LNCAP (cell line): ENCODE measurements at regions not wholly inside any gene's neighbourhood (a gene's known extent, or its start where the extent isn't known, plus 50 kb on each side); places are given as distances from the start of the nearest gene placed in this dataset.

Experiments
- TF ChIP-seq, protein P1 (sequence below): fragments of 450-650 bp; IDR thresholded peaks from 2 replicates; pipeline ENCODE4 v1.5.1; 2017; ENCODE audit warnings: mild to moderate bottlenecking

DNA sequence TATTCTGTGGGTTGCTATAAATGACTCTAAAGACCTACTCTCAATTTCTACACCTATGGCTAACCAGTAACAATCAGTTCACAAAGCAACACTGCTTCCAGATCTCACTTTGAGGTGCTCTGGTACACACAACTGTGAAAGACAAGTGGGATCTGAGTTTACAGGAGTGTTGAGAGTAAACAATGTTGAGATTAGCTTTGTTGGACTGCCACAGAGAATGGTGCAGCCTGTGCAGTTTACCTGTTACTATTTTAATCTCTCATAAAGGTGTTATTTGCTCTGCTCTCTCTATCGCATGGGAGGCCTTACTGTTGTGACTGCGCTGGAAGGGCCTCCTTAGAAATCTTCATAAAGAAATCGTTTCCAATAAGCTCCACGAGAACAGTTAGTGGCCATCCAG lies 112.0 kb downstream of the SOX2 start:
- TF ChIP-seq, protein P1, sequence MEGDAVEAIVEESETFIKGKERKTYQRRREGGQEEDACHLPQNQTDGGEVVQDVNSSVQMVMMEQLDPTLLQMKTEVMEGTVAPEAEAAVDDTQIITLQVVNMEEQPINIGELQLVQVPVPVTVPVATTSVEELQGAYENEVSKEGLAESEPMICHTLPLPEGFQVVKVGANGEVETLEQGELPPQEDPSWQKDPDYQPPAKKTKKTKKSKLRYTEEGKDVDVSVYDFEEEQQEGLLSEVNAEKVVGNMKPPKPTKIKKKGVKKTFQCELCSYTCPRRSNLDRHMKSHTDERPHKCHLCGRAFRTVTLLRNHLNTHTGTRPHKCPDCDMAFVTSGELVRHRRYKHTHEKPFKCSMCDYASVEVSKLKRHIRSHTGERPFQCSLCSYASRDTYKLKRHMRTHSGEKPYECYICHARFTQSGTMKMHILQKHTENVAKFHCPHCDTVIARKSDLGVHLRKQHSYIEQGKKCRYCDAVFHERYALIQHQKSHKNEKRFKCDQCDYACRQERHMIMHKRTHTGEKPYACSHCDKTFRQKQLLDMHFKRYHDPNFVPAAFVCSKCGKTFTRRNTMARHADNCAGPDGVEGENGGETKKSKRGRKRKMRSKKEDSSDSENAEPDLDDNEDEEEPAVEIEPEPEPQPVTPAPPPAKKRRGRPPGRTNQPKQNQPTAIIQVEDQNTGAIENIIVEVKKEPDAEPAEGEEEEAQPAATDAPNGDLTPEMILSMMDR = no peak

DNA sequence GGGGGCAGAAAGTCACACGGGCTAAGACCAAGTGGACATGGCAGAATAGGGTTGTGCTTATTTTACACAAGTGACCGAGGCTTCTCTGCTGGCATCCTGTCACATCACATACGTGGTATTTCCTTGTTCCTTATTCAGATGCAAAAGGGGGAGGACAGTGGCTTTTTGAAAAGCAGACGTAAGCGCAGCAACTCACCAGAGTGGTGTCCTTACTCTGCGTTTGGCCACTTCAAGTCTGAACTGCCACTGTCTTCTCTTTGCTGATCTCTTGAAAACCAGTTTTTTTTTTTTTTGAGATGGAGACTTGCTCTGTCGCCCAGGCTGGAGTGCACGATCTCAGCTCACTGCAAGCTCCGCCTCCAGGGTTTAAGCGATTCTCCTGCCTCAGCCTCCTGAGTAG lies 113.2 kb downstream of the SOX2 start:
- TF ChIP-seq, protein P1 = no peak

- TF ChIP-seq, protein P1 = no peak
Measured at GRCh38 chr3:181839039-181839915, 127.6 kb downstream of the SOX2 start.

DNA sequence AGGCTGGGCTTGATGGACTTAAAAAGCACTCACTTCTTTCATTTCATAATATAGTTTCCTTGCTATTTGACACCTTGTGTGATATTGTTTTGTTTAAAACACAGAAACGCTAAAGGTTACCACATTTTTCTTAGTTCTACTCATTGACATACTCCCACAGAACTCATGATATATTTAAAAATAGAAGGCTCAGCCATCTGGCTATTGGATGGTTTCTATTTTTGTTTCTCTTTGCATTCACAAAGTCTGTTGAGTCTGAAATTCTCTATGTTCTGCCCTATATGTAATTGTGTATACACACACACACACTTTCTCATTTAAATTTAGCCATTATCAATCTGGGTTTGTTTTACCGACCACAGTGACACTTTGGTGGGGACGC lies 128.2 kb downstream of the SOX2 start:
- TF ChIP-seq, protein P1 = no peak

DNA sequence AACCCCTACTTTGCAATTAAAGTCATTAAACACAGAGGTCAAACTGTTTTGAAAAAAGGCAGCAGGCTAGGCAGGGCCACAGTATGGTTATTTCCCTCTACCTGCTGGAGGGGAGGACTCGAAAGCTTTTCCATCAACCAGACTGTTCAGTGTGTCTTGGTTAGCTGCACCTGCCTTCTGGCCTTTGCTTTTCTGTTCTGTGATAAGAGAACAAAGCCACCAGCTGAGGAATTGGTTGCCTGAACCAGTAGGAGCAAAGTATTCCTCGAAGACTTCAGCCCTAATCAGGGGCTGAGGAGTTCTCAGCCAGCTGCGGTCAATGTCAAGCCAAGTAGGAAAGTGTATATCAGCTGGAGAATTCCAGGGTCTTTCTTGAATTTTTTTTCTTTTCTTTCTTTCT lies 132.5 kb downstream of the SOX2 start:
- TF ChIP-seq, protein P1 = no peak

DNA sequence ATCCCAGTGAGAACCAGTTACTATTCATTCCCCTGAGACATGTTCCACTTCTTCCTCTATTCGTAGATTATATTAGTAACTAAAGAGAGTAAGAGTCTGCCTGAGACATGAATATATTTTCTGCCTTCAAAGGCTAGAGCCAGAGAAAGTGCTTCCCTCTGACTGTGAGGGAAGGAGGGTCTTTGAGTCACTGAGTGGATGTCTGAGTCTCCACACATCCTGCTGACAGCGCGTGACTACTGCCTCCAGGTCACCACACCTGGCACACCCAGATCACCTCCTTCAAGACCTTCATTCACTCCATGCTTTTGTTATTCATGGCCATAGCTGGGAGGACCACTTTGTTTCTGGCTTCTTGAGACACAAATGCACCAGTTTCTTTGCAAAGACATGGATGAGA lies 135.6 kb downstream of the SOX2 start:
- TF ChIP-seq, protein P1 = no peak

- TF ChIP-seq, protein P1 = no peak
Measured at GRCh38 chr3:181851063-181851462, 139.3 kb downstream of the SOX2 start.
